NCI-H2196 treated with DMSO at 0.1 percent for 48 hours (cell line): ENCODE measurements at regions not wholly inside any gene's neighbourhood (a gene's known extent, or its start where the extent isn't known, plus 50 kb on each side); places are given as distances from the start of the nearest gene placed in this dataset.

Experiments used
- DNase-seq: peaks from one replicate; lab custom pipeline; 2025; ENCODE audit not compliant: unreplicated experiment; lab: John Stamatoyannopoulos, UW

- DNase-seq, result no peak
These were observed 567.6 kb downstream of the PLCL1 start for GRCh38 chr2:198371921-198372543.

DNA sequence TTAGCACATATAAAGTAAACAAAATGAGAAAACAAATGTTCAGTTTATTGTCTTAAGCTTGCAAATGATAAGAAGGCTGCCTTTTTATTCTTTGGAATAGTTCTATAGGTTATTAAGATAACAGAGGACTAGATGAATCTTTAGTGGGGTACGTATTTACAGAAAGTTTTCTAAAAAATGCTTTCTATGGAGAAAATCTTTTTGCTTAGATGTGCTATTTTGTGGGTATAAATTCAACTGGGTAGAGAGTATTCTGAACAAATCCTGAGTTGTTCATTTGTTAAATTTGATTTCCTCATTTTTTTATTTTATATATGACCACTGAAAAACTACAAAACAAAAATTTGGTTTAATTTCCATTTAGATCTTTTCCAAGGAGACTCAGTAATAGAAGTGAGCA is 566.9 kb downstream of the PLCL1 start:
- no peak for DNase-seq

DNA sequence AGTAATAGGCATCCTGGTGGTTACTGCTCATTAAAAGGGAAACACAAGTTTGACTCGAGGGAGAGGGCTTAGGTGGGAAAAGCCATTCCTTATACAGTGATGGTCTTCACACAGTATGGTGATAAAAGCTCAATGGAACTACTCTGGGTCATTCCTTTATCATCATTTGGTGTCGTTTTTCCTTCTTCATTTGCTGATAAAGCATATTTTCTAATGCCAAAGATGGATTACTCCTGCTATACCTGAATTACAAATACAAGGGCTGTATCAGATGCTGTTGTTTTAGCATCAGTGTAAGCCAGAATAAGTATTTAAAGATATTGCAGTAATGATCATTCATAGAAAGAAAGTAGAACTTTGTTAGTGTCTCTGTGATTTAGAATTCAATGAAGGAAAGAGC is 563.7 kb downstream of the PLCL1 start:
- DNase-seq, result no peak

DNA sequence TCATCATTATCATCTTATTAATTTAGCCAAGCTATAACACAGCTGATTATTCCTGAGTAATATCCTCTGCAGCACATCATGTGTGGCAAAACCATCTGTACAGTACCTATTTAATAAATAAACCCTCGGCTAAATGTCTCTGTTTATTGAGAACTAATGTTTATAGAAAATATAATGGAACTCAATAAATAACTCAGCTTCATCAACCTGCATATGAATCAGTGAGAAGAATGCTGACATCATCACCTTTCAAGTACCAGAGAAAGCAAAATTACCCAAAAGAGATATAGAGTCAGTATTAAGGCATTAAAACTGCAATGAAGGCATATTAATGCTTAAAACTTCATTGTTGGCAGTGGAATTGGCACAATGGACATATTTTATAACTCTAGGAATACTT is 558.3 kb downstream of the PLCL1 start:
- DNase-seq, result no peak

DNA sequence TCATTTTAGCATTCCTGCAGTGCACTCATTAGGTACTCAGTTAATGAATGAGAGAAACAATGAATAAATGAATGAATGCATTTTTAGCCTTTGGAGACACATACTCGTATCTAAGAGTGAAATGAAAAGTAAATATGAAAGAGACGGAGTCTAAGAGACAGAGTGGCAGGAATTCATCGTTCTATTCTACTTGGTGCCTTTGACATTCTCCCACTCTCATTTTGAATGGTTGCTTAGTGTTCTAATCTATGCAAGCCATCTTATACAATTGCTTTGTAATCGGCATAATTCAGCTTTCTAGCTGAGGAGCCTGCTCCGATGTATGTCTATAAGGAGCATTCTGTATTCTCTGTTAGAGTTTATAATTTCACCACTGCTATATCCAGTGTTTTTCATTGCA is 554.9 kb downstream of the PLCL1 start:
- DNase-seq, result no peak

DNA sequence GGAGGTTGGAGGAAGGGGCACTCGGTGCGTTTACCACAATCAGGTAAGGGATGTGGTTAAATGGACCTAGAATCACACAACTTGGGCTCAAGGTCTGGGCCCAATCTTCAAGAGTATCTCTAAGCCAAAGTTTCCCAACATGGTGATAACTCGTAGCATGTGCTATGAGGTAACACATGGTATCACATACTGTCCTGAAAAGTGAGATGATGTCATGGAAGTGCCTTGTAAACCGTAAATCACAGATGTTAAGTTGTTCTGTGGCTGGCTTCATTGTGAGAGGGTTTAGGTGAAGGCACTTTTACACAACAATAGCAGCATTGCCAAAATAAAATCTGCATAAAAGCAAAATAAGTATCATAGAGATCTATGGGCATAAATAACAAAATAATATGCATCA is 551.8 kb downstream of the PLCL1 start:
- DNase-seq, result no peak

GRCh38 chr2:198351647-198352046 is 547.3 kb downstream of the PLCL1 start:
- DNase-seq, result no peak

DNA sequence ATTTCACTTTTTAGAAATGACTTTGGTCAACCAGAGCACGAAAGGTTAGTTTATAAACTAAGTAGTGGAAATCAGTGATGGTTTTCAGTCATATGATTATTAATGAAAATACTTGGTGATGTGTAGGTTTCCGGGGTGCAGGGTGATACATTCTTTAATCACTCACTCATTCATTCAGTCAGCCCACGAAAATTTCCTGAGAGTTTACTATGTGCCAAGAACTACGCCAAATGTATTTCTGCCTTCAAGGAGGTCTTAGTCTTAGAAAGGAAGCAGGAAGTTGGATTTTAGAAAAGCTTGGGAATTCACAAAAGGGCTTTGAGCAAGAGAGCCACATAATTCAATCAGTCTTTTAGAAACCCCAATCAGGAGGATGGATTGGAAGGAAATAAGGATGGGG is 543.6 kb downstream of the PLCL1 start:
- DNase-seq, result no peak

GRCh38 chr2:198347349-198347748 is 543.0 kb downstream of the PLCL1 start:
- DNase-seq, result no peak

DNA sequence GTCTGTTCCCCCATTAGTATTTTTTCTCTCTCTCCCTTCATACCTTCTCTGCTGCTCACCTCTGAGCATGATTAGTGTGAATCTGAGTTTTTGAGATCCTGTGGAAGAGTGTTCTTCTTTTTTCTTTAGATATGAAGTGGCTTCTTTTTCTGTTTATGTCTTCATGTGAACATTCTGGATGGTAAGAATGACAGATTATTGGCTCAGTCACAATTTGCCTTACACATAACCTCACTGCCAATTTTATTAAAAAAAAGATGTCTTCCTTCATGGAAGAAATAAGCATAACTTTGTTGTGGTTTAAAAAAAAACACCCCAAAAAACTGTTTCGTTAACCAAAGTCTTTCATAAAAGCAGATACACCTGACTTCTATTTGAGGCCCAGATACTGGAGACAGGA is 539.1 kb downstream of the PLCL1 start:
- DNase-seq, result no peak

- no peak for DNase-seq
These were observed 536.5 kb downstream of the PLCL1 start for GRCh38 chr2:198340846-198341245.

- no peak for DNase-seq
These were observed 534.7 kb downstream of the PLCL1 start for GRCh38 chr2:198339116-198339515.

DNA sequence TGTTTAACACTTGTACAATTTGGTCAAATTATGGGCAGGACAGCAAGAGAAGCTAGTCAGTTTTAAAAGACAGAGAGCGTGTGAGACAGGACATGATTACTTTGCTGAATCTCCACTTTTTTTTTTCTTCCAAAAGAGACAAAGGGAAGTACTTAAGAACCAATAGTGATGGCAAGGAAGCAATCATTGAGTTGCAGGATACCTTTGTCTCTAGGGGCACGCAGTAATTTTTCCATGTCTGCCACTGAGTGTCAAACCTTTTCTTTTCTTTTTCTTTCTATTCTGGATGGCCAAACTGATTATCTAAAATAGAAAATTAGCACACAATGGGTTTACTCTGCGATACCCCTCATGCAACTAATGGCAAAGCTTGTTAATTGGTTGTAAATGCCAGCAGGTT is 533.0 kb downstream of the PLCL1 start:
- DNase-seq, result no peak

DNA sequence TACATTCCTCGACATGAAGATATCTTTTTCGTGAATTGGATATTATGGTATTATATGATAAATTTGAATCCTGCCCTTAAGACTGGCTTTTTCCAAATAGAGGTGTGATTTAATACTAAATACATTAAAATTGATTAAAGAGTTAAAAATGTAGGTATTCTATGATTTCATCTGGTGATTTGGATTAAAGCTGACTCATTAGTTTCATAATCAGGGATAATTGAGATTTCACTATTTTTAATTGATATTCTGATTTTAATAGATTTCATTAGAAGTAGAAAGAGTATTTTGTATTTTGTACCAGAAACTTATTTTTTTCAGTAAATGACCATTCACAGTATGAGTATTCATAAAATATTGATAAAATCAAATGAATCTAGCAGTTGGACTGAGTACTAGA is 524.1 kb downstream of the PLCL1 start:
- no peak for DNase-seq

GRCh38 chr2:198327526-198327925 is 523.1 kb downstream of the PLCL1 start:
- DNase-seq, result no peak

GRCh38 chr2:198326431-198326830 is 522.0 kb downstream of the PLCL1 start:
- DNase-seq, result no peak

DNA sequence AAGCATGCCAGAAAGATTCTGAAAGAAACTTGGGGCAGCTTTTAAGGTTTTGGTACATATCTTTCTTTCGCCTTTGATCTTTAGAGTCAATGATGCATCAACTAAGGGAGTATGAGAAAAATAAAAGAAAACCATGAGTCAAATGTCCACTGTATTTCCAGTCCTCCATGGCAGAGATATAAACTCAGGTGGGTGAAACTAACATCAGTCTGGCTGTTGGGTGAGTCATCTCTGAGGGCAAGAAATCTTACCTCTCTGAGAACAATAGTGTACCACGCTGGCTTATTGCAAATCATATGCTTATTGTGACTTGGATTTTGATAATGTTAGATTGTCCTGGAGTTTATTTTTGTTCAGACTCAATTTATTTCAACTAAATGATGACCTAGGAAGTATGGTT is 521.0 kb downstream of the PLCL1 start:
- DNase-seq, result no peak

GRCh38 chr2:198324071-198324470 is 519.7 kb downstream of the PLCL1 start:
- no peak for DNase-seq

DNA sequence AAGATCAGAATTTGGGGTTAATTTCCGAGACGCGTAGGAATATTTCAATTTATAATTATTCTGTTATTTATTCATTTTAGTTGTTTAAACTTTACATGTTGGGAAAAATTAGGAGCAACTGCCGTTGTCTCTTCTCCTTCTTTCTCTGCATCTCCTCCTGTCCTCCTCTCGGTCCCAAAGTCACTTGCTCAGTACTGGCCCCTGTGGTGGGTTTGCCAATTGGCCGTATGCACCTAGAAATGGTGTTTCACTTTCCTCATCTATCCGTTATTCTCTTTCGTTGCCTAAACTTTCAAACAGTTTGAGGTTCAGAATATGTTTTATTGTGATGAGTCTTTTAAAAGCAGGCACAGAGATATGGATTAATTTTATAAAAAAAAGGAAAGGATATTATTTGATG is 517.9 kb downstream of the PLCL1 start:
- no peak for DNase-seq

DNA sequence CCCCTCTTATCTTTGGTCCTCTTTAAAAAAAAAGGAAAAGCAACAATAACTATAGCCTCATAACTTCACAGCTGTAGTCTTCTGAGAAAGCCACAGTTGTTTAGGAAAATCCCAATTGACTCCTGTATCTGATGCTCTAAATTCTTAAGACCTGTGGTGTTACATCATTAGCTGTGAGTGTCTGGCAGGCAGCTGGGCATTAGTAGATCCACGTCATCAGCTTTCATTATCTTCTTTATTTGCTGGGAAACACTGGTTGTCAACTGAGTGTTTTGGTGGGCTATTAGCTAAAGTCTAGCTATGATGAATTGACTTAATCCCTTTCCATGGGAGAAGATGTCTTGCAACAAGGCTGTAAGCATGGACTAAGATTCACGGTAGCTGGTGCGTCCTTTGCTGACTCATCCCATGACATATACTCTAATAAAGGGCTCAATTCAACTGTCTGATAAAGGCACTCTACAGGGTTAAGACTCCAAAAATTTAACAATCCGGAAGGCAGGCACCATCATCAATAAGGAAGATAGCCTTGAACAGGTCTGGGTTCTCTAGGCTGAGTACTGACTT is 517.2 kb downstream of the PLCL1 start:
- no peak for DNase-seq

- no peak for DNase-seq
These were observed 512.5 kb downstream of the PLCL1 start for GRCh38 chr2:198316852-198317396.

GRCh38 chr2:198315791-198316630 is 511.6 kb downstream of the PLCL1 start:
- DNase-seq, result no peak
